ENCODE measurements at regions not wholly inside any gene's neighbourhood (a gene's known extent, or its start where the extent isn't known, plus 50 kb on each side); places are given as distances from the start of the nearest gene placed in this dataset.

GRCh38 chr17:71334048-71334751 lies 786.6 kb upstream of the SOX9 start:
- Histone ChIP-seq H3K9ac (ENCODE audit: low read length in 3 of 3) (no peak overlapping the region), H3K4me1 (ENCODE audit: control insufficient read depth in 2 of 3, insufficient read depth in 2 of 3, low read depth in 1 of 3, low read length in 3 of 3) (no peaks in the 10 kb centered on the region), H3K36me3 (ENCODE audit: control insufficient read depth in 2 of 3, insufficient read depth in 3 of 3, low read length in 3 of 3) (no peaks in the 10 kb centered on the region), H3K4me3 (ENCODE audit: low read length in 3 of 3) (no peak overlapping the region), H3K27ac (ENCODE audit: low read depth in 2 of 2, low read length in 2 of 2) (no peak overlapping the region), H3K27me3 (ENCODE audit: control insufficient read depth, insufficient read depth, low read length) (no peaks in the 10 kb centered on the region), H3K9me3 (ENCODE audit: control insufficient read depth in 2 of 3, insufficient read depth in 1 of 3, low read length in 3 of 3) (no peaks in the 10 kb centered on the region)
- intact Hi-C loops (cut with DNase I), result no loop called here
- no peak for DNase-seq
- no peak for TF ChIP-seq CTCF (IDR thresholded peaks at IDR 0.05; ENCODE audit: borderline replicate concordance, extremely low read depth, insufficient read depth)
- no peak for FAIRE-seq

GRCh38 chr17:71335212-71335611 lies 785.6 kb upstream of the SOX9 start:
- H3K27me3 ChIP-seq (ENCODE audit: control insufficient read depth, insufficient read depth, low read length), result no peaks in the 10 kb centered on the region
- no peak for TF ChIP-seq CTCF (IDR thresholded peaks at IDR 0.05; ENCODE audit: borderline replicate concordance, extremely low read depth, insufficient read depth)
- no peak overlapping the region for H3K9ac ChIP-seq (ENCODE audit: low read length in 3 of 3)
- H3K27ac ChIP-seq (ENCODE audit: low read depth in 2 of 2, low read length in 2 of 2), result no peak overlapping the region
- intact Hi-C loops (cut with DNase I), result no loop called here
- FAIRE-seq, result no peak
- H3K9me3 ChIP-seq (ENCODE audit: control insufficient read depth in 2 of 3, insufficient read depth in 1 of 3, low read length in 3 of 3), result no peaks in the 10 kb centered on the region
- H3K4me3 ChIP-seq (ENCODE audit: low read length in 3 of 3), result no peak overlapping the region
- DNase-seq, result no peak
- no peaks in the 10 kb centered on the region for H3K4me1 ChIP-seq (ENCODE audit: control insufficient read depth in 2 of 3, insufficient read depth in 2 of 3, low read depth in 1 of 3, low read length in 3 of 3)
- no peaks in the 10 kb centered on the region for H3K36me3 ChIP-seq (ENCODE audit: control insufficient read depth in 2 of 3, insufficient read depth in 3 of 3, low read length in 3 of 3)

GRCh38 chr17:71337938-71338337 lies 782.9 kb upstream of the SOX9 start:
- intact Hi-C loops (cut with DNase I), result no loop called here
- no peak overlapping the region for H3K4me3 ChIP-seq (ENCODE audit: low read length in 3 of 3)

More at GRCh38 chr17:71337938-71338337, 782.9 kb upstream of the SOX9 start:
- H3K4me1 ChIP-seq (ENCODE audit: control insufficient read depth in 2 of 3, insufficient read depth in 2 of 3, low read depth in 1 of 3, low read length in 3 of 3), result no peaks in the 10 kb centered on the region
- no peak overlapping the region for H3K9ac ChIP-seq (ENCODE audit: low read length in 3 of 3)
- no peak overlapping the region for H3K27ac ChIP-seq (ENCODE audit: low read depth in 2 of 2, low read length in 2 of 2)
- no peaks in the 10 kb centered on the region for H3K9me3 ChIP-seq (ENCODE audit: control insufficient read depth in 2 of 3, insufficient read depth in 1 of 3, low read length in 3 of 3)
- H3K27me3 ChIP-seq (ENCODE audit: control insufficient read depth, insufficient read depth, low read length), result no peaks in the 10 kb centered on the region
- no peak for TF ChIP-seq CTCF (IDR thresholded peaks at IDR 0.05; ENCODE audit: borderline replicate concordance, extremely low read depth, insufficient read depth)
- H3K36me3 ChIP-seq (ENCODE audit: control insufficient read depth in 2 of 3, insufficient read depth in 3 of 3, low read length in 3 of 3), result no peaks in the 10 kb centered on the region
- DNase-seq (no peak), FAIRE-seq (no peak)

All from kidney (tissue), 13 donors.